GM23338 (cell line): ENCODE measurements at regions not wholly inside any gene's neighbourhood (a gene's known extent, or its start where the extent isn't known, plus 50 kb on each side); places are given as distances from the start of the nearest gene placed in this dataset.

ENCODE experiments used
- ATAC-seq: fragments of 200-7000 bp; cut with Tn5 transposase; 3 replicates; pipeline ENCODE4 v1.9.1; 2020
- DNase-seq: peaks from one replicate; pipeline ENCODE4 v3.0.0-alpha.2; 2015; ENCODE audit warnings: low spot score
- H2AFZ ChIP-seq: fragments of 200-600 bp; sonication (generic); 2 replicates; pipeline ENCODE4 v1.8.0; 2016; ENCODE audit warnings: antibody characterized with exemption, mild to moderate bottlenecking, moderate library complexity
- H3F3A ChIP-seq: fragments of 200-600 bp; sonication (generic); replicated peaks from 2 replicates; pipeline ENCODE4 v1.8.0; 2017; ENCODE audit warnings: antibody characterized with exemption, mixed run types, low read depth
- H3K27ac ChIP-seq: fragments of 200-600 bp; sonication (generic); 2 replicates; pipeline ENCODE4 v1.6.1; 2016; ENCODE audit warnings: low read depth
- H3K27me3 ChIP-seq: fragments of 200-600 bp; sonication (generic); 2 replicates; pipeline ENCODE4 v1.8.0; 2016; ENCODE audit warnings: mild to moderate bottlenecking, mixed run types, moderate library complexity; ENCODE audit not compliant: insufficient read depth
- H3K36me3 ChIP-seq: fragments of 200-600 bp; sonication (generic); 2 replicates; pipeline ENCODE4 v1.8.0; 2016; ENCODE audit warnings: mild to moderate bottlenecking; ENCODE audit not compliant: insufficient read depth
- H3K4me1 ChIP-seq: fragments of 200-600 bp; sonication (generic); 2 replicates; pipeline ENCODE4 v1.8.0; 2016; ENCODE audit warnings: mild to moderate bottlenecking, moderate library complexity; ENCODE audit not compliant: insufficient read depth
- H3K4me2 ChIP-seq: fragments of 200-600 bp; sonication (generic); 2 replicates; pipeline ENCODE4 v1.7.1; 2017; ENCODE audit warnings: mixed run types
- H3K4me3 ChIP-seq: fragments of 200-600 bp; sonication (generic); 2 replicates; pipeline ENCODE4 v1.6.1; 2016; ENCODE audit warnings: mixed run types
- H3K79me2 ChIP-seq: fragments of 200-600 bp; sonication (generic); replicated peaks from 2 replicates; pipeline ENCODE4 v1.8.0; 2017; ENCODE audit warnings: mild to moderate bottlenecking; ENCODE audit not compliant: insufficient read depth
- H3K9me2 ChIP-seq: fragments of 200-600 bp; sonication (generic); 2 replicates; pipeline ENCODE4 v1.8.0; 2017; ENCODE audit not compliant: insufficient read depth
- H4K20me1 ChIP-seq: fragments of 200-600 bp; sonication (generic); replicated peaks from 2 replicates; pipeline ENCODE4 v1.8.0; 2017; ENCODE audit warnings: mild to moderate bottlenecking; ENCODE audit not compliant: insufficient read depth
- H3K27ac Mint-ChIP-seq: 2 replicates; pipeline ENCODE4 v1.8.0; 2020; ENCODE audit warnings: inconsistent platforms, mild to moderate bottlenecking, moderate library complexity, mixed read lengths
- H3K27me3 Mint-ChIP-seq: 3 replicates; pipeline ENCODE4 v1.8.0; 2022; ENCODE audit warnings: low read depth, mild to moderate bottlenecking, moderate library complexity, mixed read lengths, inconsistent platforms; ENCODE audit not compliant: insufficient read depth, poor library complexity
- H3K36me3 Mint-ChIP-seq: 3 replicates; pipeline ENCODE4 v1.8.0; 2021; ENCODE audit warnings: low read depth, mild to moderate bottlenecking, inconsistent platforms, moderate library complexity, mixed read lengths
- H3K4me1 Mint-ChIP-seq: 3 replicates; pipeline ENCODE4 v1.8.0; 2020; ENCODE audit warnings: mild to moderate bottlenecking, inconsistent platforms, mixed read lengths
- H3K4me3 Mint-ChIP-seq: 3 replicates; pipeline ENCODE4 v1.8.0; 2021; ENCODE audit warnings: moderate library complexity, mild to moderate bottlenecking, inconsistent platforms, mixed read lengths
- H3K9me3 Mint-ChIP-seq: 3 replicates; pipeline ENCODE4 v1.8.0; 2020; ENCODE audit warnings: moderate library complexity, mild to moderate bottlenecking, inconsistent platforms, mixed read lengths
- EZH2 ChIP-seq: fragments of 200-600 bp; sonication (generic); IDR thresholded peaks from one replicate; pipeline ENCODE4 v1.8.0; 2017; ENCODE audit warnings: antibody characterized with exemption, mild to moderate bottlenecking, low read depth; ENCODE audit not compliant: unreplicated experiment
- JUNB ChIP-seq: IDR thresholded peaks from one replicate; pipeline ENCODE4 v1.6.1; 2016; ENCODE audit warnings: antibody characterized with exemption; ENCODE audit not compliant: unreplicated experiment
- NANOG ChIP-seq: IDR thresholded peaks from 2 replicates; pipeline ENCODE4 v1.6.1; 2016; ENCODE audit warnings: antibody characterized with exemption, borderline replicate concordance
- STAT1 ChIP-seq: IDR thresholded peaks from one replicate; pipeline ENCODE4 v1.6.1; 2016; ENCODE audit warnings: antibody characterized with exemption; ENCODE audit not compliant: unreplicated experiment
- ZNF114 ChIP-seq: fragments of 250-450 bp; sonication (Bioruptor Pico); IDR thresholded peaks from 2 replicates; pipeline ENCODE4 v1.5.0; 2020; ENCODE audit warnings: mild to moderate bottlenecking, moderate library complexity
- TF ChIP-seq, protein P1 (sequence below): fragments of 250-450 bp; sonication (Bioruptor Pico); IDR thresholded peaks from 2 replicates; pipeline ENCODE4 v1.5.0; 2020; ENCODE audit warnings: mild to moderate bottlenecking, moderate library complexity

DNA sequence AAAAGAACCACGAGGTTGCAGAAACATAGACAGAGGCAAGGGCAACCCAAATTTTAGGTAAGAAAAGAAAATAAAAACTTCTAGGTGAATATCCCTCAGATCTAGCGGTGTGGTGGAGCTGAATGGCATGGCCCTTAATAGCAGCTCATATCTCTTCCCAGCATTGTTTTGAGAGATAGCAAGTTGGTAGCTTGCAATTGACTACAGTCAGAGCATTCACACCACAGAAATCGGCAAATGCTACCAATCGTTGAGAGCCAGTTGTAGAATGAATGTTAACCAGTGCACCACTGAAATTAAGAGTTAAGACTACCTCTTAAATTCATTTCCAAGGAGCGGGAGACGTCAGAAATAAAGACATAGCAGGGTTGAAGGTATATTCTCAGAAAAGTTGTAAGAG lies 184.0 kb upstream of the KIT start (continued):
- TF ChIP-seq, protein P1, sequence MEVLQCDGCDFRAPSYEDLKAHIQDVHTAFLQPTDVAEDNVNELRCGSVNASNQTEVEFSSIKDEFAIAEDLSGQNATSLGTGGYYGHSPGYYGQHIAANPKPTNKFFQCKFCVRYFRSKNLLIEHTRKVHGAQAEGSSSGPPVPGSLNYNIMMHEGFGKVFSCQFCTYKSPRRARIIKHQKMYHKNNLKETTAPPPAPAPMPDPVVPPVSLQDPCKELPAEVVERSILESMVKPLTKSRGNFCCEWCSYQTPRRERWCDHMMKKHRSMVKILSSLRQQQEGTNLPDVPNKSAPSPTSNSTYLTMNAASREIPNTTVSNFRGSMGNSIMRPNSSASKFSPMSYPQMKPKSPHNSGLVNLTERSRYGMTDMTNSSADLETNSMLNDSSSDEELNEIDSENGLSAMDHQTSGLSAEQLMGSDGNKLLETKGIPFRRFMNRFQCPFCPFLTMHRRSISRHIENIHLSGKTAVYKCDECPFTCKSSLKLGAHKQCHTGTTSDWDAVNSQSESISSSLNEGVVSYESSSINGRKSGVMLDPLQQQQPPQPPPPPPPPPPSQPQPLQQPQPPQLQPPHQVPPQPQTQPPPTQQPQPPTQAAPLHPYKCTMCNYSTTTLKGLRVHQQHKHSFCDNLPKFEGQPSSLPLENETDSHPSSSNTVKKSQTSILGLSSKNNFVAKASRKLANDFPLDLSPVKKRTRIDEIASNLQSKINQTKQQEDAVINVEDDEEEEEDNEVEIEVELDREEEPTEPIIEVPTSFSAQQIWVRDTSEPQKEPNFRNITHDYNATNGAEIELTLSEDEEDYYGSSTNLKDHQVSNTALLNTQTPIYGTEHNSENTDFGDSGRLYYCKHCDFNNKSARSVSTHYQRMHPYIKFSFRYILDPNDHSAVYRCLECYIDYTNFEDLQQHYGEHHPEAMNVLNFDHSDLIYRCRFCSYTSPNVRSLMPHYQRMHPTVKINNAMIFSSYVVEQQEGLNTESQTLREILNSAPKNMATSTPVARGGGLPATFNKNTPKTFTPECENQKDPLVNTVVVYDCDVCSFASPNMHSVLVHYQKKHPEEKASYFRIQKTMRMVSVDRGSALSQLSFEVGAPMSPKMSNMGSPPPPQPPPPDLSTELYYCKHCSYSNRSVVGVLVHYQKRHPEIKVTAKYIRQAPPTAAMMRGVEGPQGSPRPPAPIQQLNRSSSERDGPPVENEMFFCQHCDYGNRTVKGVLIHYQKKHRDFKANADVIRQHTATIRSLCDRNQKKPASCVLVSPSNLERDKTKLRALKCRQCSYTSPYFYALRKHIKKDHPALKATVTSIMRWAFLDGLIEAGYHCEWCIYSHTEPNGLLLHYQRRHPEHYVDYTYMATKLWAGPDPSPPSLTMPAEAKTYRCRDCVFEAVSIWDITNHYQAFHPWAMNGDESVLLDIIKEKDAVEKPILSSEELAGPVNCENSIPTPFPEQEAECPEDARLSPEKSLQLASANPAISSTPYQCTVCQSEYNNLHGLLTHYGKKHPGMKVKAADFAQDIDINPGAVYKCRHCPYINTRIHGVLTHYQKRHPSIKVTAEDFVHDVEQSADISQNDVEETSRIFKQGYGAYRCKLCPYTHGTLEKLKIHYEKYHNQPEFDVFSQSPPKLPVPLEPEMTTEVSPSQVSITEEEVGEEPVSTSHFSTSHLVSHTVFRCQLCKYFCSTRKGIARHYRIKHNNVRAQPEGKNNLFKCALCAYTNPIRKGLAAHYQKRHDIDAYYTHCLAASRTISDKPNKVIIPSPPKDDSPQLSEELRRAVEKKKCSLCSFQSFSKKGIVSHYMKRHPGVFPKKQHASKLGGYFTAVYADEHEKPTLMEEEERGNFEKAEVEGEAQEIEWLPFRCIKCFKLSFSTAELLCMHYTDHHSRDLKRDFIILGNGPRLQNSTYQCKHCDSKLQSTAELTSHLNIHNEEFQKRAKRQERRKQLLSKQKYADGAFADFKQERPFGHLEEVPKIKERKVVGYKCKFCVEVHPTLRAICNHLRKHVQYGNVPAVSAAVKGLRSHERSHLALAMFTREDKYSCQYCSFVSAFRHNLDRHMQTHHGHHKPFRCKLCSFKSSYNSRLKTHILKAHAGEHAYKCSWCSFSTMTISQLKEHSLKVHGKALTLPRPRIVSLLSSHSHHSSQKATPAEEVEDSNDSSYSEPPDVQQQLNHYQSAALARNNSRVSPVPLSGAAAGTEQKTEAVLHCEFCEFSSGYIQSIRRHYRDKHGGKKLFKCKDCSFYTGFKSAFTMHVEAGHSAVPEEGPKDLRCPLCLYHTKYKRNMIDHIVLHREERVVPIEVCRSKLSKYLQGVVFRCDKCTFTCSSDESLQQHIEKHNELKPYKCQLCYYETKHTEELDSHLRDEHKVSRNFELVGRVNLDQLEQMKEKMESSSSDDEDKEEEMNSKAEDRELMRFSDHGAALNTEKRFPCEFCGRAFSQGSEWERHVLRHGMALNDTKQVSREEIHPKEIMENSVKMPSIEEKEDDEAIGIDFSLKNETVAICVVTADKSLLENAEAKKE (CRISPR knock-in tag): no peak
- TF ChIP-seq STAT1: no peak
- TF ChIP-seq EZH2: no peak
- TF ChIP-seq NANOG: no peak
- no peak for TF ChIP-seq ZNF114 (CRISPR knock-in tag)

DNA sequence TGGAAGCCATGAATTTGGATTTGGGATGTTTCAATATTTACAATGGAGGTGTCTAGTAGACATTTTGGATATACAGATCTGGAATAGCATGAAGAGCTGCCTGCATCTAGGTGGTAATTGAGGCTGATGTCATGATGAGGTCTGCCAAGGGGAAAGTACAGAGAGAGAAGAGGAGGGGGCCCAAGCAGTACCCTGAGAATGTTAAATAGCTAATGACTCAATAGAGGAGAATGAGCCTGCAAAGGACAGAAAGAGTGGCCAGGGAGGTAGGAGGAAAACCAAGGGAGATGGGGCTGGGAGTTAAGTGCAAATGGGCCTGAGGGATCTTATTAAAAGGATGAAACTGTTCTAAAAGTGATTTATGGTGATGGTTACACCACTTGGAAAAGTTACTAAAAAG lies 182.2 kb upstream of the KIT start:
- no peak overlapping the region for H3K4me3 Mint-ChIP-seq
- H2AFZ ChIP-seq: no peak overlapping the region
- TF ChIP-seq JUNB (no peak), NANOG (no peak)

More for the DNA sequence above, 182.2 kb upstream of the KIT start:
- Histone ChIP-seq H3K4me2 (no peak overlapping the region), H4K20me1 (no peaks in the 10 kb centered on the region), H3K36me3 (no peaks in the 10 kb centered on the region), H3K4me1 (no peaks in the 10 kb centered on the region), H3K27me3 (no peaks in the 10 kb centered on the region), H3K27ac (no peak overlapping the region), H3F3A (no peaks in the 10 kb centered on the region), H3K9me2 (no peaks in the 10 kb centered on the region), H3K79me2 (no peaks in the 10 kb centered on the region), H3K4me3 (no peak overlapping the region)
- H3K4me1 Mint-ChIP-seq: no peaks in the 10 kb centered on the region
- H3K36me3 Mint-ChIP-seq: no peaks in the 10 kb centered on the region
- H3K9me3 Mint-ChIP-seq: peaks cover 10% of the 10 kb centered on the region
- no peak for ATAC-seq
- no peak for DNase-seq
- peaks cover 2% of the 10 kb centered on the region for H3K27me3 Mint-ChIP-seq
- no peak overlapping the region for H3K27ac Mint-ChIP-seq
